DOHH2 (cell line): ENCODE measurements at regions not wholly inside any gene's neighbourhood (a gene's known extent, or its start where the extent isn't known, plus 50 kb on each side); places are given as distances from the start of the nearest gene placed in this dataset.

Experiments used
- CTCF ChIP-seq: fragments of 200-600 bp; sonication (generic); IDR thresholded peaks from one replicate; pipeline ENCODE4 v1.5.1; 2014; ENCODE audit warnings: antibody characterized with exemption, mild to moderate bottlenecking, low read depth, low read length; ENCODE audit not compliant: poor library complexity, severe bottlenecking
- EZH2phosphoT487 ChIP-seq: fragments of 200-600 bp; sonication (generic); IDR thresholded peaks from 2 replicates; pipeline ENCODE4 v1.6.1; 2017; ENCODE audit warnings: borderline replicate concordance, mild to moderate bottlenecking, antibody characterized with exemption, low read length, moderate library complexity, mixed read lengths

GRCh38 chr13:86283031-86283430 lies 483.8 kb upstream of the SLITRK6 start:
- no peak for TF ChIP-seq CTCF
- TF ChIP-seq EZH2phosphoT487: no peak
